B cell (primary cell): ENCODE measurements at regions not wholly inside any gene's neighbourhood (a gene's known extent, or its start where the extent isn't known, plus 50 kb on each side); places are given as distances from the start of the nearest gene placed in this dataset.

ENCODE experiments used
- ATAC-seq: fragments of 200-7000 bp; cut with Tn5 transposase; one replicate; pipeline ENCODE4 v1.10.0; 2021; ENCODE audit warnings: low read depth, mild to moderate bottlenecking, moderate number of reproducible peaks, moderate library complexity
- CTCF ChIA-PET: fragments of 350-600 bp; sonication (Branson Sonifier 250); formaldehyde crosslinking; loops from one replicate; lab custom pipeline; 2021; ENCODE audit warnings: antibody characterized with exemption, inconsistent platforms; lab: Charles Lee
- POLR2A ChIA-PET: fragments of 350-600 bp; sonication (Branson Sonifier 250); formaldehyde crosslinking; loops from one replicate; lab custom pipeline; 2021; ENCODE audit warnings: antibody characterized with exemption; lab: Charles Lee
- DNase-seq: peaks from one replicate; pipeline ENCODE4 v3.0.0; 2013
- H2AFZ ChIP-seq: 2 replicates; pipeline ENCODE4 v1.6.1; 2012; ENCODE audit warnings: mild to moderate bottlenecking, low read depth, low read length; ENCODE audit not compliant: insufficient read depth, poor library complexity, severe bottlenecking
- H3K27ac ChIP-seq, 2 donors: 1 replicate in 1 of 2; 2 replicates in 1 of 2; pipeline ENCODE4 v1.5.1; 2012 to 2013; ENCODE audit warnings: low read length in 2 of 2, mild to moderate bottlenecking in 2 of 2, moderate library complexity in 1 of 2
- H3K27me3 ChIP-seq, 4 experiments: fragments of 200-600 bp in 1 of 4; sonication (generic) in 1 of 4; replicated peaks in 1 of 4; 1 replicate in 2 of 4; 2 replicates in 2 of 4; pipeline versions ENCODE4 v1.6.1 to v1.7.0; 2013 to 2016; ENCODE audit warnings: low read length in 3 of 4, mild to moderate bottlenecking in 2 of 4, mixed read lengths in 1 of 4, moderate library complexity in 1 of 4; ENCODE audit not compliant: insufficient read depth in 4 of 4, control insufficient read depth in 3 of 4; ENCODE audit errors: control extremely low read depth in 1 of 4
- H3K36me3 ChIP-seq, 2 experiments: replicated peaks in 1 of 2; 1 replicate in 1 of 2; 2 replicates in 1 of 2; pipeline versions ENCODE4 v1.6.1 to v1.7.1; 2013; ENCODE audit warnings: low read length in 1 of 2; ENCODE audit not compliant: insufficient read depth in 2 of 2, control insufficient read depth in 1 of 2; ENCODE audit errors: control extremely low read depth in 1 of 2, extremely low read depth in 1 of 2
- H3K4me1 ChIP-seq, 2 donors: fragments of 200-600 bp in 1 of 2; sonication (generic) in 1 of 2; 1 replicate in 1 of 2; 2 replicates in 1 of 2; pipeline versions ENCODE4 v1.5.1 to v1.6.1; 2013 to 2017; ENCODE audit warnings: low read length in 2 of 2; ENCODE audit not compliant: control insufficient read depth in 2 of 2, insufficient read depth in 2 of 2
- H3K4me2 ChIP-seq: replicated peaks from 2 replicates; pipeline ENCODE3; 2012; ENCODE audit warnings: mild to moderate bottlenecking, low read depth, low read length; ENCODE audit not compliant: poor library complexity, severe bottlenecking
- H3K4me3 ChIP-seq, 5 experiments: fragments of 200-600 bp in 1 of 5; sonication (generic) in 1 of 5; 1 replicate in 3 of 5; 2 replicates in 2 of 5; pipeline versions ENCODE4 v1.5.1 to v1.7.0; 2011 to 2016; ENCODE audit warnings: low read length in 4 of 5, mild to moderate bottlenecking in 4 of 5, low read depth in 2 of 5, control low read depth in 1 of 5, moderate library complexity in 1 of 5; ENCODE audit not compliant: insufficient read depth in 1 of 5; ENCODE audit errors: control extremely low read depth in 1 of 5, extremely low read depth in 1 of 5
- H3K79me2 ChIP-seq: fragments of 200-600 bp; sonication (generic); one replicate; pipeline ENCODE4 v1.6.0; 2016; ENCODE audit warnings: low read length; ENCODE audit not compliant: control insufficient read depth, insufficient read depth
- H3K9ac ChIP-seq: fragments of 200-600 bp; sonication (generic); 2 replicates; pipeline ENCODE4 v1.6.1; 2017; ENCODE audit warnings: mild to moderate bottlenecking, low read length, moderate library complexity
- H3K9me3 ChIP-seq, 3 donors: one replicate each; pipeline versions ENCODE4 v1.6.1 to v1.7.1; 2013; ENCODE audit warnings: low read length in 2 of 3; ENCODE audit not compliant: control insufficient read depth in 2 of 3, insufficient read depth in 1 of 3; ENCODE audit errors: control extremely low read depth in 1 of 3
- H4K20me1 ChIP-seq: 2 replicates; pipeline ENCODE4 v1.6.0; 2012; ENCODE audit warnings: mild to moderate bottlenecking, low read length; ENCODE audit not compliant: insufficient read depth, control insufficient read depth, poor library complexity, severe bottlenecking
- H3K27ac Mint-ChIP-seq: one replicate; pipeline ENCODE4 v1.8.0; 2021; ENCODE audit warnings: mixed read lengths
- H3K27me3 Mint-ChIP-seq: one replicate; pipeline ENCODE4 v1.8.0; 2021; ENCODE audit warnings: mixed read lengths
- H3K4me1 Mint-ChIP-seq: one replicate; pipeline ENCODE4 v1.8.0; 2021; ENCODE audit warnings: mixed read lengths
- H3K4me3 Mint-ChIP-seq: one replicate; pipeline ENCODE4 v1.8.0; 2021; ENCODE audit warnings: mixed read lengths
- H3K9me3 Mint-ChIP-seq: one replicate; pipeline ENCODE4 v1.8.0; 2022; ENCODE audit warnings: mixed read lengths; ENCODE audit not compliant: insufficient read depth
- EZH2 ChIP-seq: IDR thresholded peaks from 2 replicates; pipeline ENCODE4 v1.6.1; 2012; ENCODE audit warnings: borderline replicate concordance, low read depth, mild to moderate bottlenecking, moderate library complexity, low read length; ENCODE audit not compliant: insufficient read depth, poor library complexity, severe bottlenecking
- WGBS: methylation state at CpG from one replicate; pipeline ENCODE4 v1.1.5; 2013; ENCODE audit warnings: missing lambda C conversion rate; ENCODE audit not compliant: insufficient coverage; 5-methylcytosine and 5-hydroxymethylcytosine counted together
- intact Hi-C: fragments of 100-400 bp; cut with micrococcal nuclease; formaldehyde crosslinking; loops from one replicate; pipeline ENCODE4 v1.10.0; 2022
- TF ChIP-seq, protein P1 (sequence below): fragments of 200-600 bp; IDR thresholded peaks from one replicate; pipeline ENCODE4 v1.8.0; 2022; ENCODE audit warnings: antibody characterized with exemption, mild to moderate bottlenecking

DNA sequence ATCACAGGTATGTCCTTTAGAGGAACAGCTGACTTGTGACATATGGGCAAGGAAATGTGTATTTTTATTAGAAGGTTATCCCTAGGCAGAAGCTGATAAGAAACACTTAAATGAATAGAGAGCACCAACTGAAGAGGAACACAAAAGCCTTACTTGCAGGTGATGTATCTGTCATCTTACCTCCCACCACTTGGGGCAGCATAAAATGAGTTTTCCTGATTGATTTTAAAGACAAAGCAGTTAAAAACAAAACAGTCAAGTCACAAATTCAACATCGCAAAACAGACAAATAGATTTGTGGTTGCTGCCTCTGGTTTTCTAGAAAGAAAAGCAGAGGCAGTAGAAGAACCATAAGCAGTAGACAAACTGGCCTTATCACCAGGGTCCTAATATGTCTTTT lies 302.4 kb upstream of the ZNF462 start:
- POLR2A ChIA-PET, result no interaction called here
- Histone ChIP-seq H3K4me1 (no peaks in the 10 kb centered on the region), H3K79me2 (no peaks in the 10 kb centered on the region), H3K9ac (no peak overlapping the region), H2AFZ (no peak overlapping the region), H3K27me3 (no peaks in the 10 kb centered on the region), H3K27ac (no peak overlapping the region), H4K20me1 (no peaks in the 10 kb centered on the region), H3K9me3 (peaks cover 0 to 8% (median 0%) of the 10 kb centered on the region in 3 donors), H3K4me3 (no peak overlapping the region), H3K4me2 (no peak overlapping the region), H3K36me3 (no peaks in the 10 kb centered on the region)
- no peak overlapping the region for H3K4me3 Mint-ChIP-seq
- whole genome bisulfite sequencing, result 100% methylated on average over 1 of the region's 1 CpG
- no peaks in the 10 kb centered on the region for H3K4me1 Mint-ChIP-seq
- intact Hi-C loops, result no loop called here
- no peaks in the 10 kb centered on the region for H3K9me3 Mint-ChIP-seq
- TF ChIP-seq, protein P1, sequence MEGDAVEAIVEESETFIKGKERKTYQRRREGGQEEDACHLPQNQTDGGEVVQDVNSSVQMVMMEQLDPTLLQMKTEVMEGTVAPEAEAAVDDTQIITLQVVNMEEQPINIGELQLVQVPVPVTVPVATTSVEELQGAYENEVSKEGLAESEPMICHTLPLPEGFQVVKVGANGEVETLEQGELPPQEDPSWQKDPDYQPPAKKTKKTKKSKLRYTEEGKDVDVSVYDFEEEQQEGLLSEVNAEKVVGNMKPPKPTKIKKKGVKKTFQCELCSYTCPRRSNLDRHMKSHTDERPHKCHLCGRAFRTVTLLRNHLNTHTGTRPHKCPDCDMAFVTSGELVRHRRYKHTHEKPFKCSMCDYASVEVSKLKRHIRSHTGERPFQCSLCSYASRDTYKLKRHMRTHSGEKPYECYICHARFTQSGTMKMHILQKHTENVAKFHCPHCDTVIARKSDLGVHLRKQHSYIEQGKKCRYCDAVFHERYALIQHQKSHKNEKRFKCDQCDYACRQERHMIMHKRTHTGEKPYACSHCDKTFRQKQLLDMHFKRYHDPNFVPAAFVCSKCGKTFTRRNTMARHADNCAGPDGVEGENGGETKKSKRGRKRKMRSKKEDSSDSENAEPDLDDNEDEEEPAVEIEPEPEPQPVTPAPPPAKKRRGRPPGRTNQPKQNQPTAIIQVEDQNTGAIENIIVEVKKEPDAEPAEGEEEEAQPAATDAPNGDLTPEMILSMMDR, result no peak
- no peak for TF ChIP-seq EZH2
- no peaks in the 10 kb centered on the region for H3K27me3 Mint-ChIP-seq
- DNase-seq (no peak), ATAC-seq (no peak)
- CTCF ChIA-PET, result no interaction called here
- H3K27ac Mint-ChIP-seq, result no peak overlapping the region

DNA sequence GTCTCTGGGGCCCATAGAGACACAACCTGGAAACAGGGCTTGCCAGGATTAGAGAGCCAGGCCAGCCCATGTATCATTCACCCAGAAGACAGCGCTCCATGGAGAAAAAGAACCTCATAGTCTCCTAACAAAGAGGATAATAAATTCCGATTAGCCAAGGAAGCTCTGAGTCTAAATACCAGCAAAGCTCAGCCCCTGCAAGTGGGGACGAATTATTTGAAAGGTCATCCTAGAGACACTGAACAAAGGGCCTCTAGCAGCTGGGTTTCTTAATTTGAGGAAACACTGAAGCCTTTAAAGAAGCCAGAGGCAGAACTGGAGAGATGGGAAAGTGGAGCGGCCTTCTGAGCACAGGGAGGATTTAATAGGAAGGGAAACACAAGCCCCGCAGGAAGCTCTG lies 287.1 kb upstream of the ZNF462 start:
- Histone ChIP-seq H3K4me1 (no peaks in the 10 kb centered on the region), H3K4me2 (no peak overlapping the region), H3K79me2 (no peaks in the 10 kb centered on the region), H3K4me3 (no peak overlapping the region), H3K36me3 (no peaks in the 10 kb centered on the region), H3K9me3 (peaks cover 0 to 12% (median 0%) of the 10 kb centered on the region in 3 donors), H3K9ac (no peak overlapping the region), H3K27me3 (no peaks in the 10 kb centered on the region), H2AFZ (no peak overlapping the region), H3K27ac (no peak overlapping the region), H4K20me1 (no peaks in the 10 kb centered on the region)
- Mint-ChIP-seq H3K27ac (no peak overlapping the region), H3K4me3 (no peak overlapping the region), H3K4me1 (no peaks in the 10 kb centered on the region), H3K27me3 (no peaks in the 10 kb centered on the region), H3K9me3 (peaks cover 7% of the 10 kb centered on the region)
- CTCF ChIA-PET, result no interaction called here
- no peak for TF ChIP-seq EZH2
- TF ChIP-seq, protein P1, result no peak
- intact Hi-C loops, result no loop called here
- 94% methylated on average over 4 of the region's 5 CpGs for WGBS
- no peak for ATAC-seq
- POLR2A ChIA-PET, result no interaction called here
- DNase-seq, result no peak
